Nephron (organoid): ENCODE measurements at regions not wholly inside any gene's neighbourhood (a gene's known extent, or its start where the extent isn't known, plus 50 kb on each side); places are given as distances from the start of the nearest gene placed in this dataset.

Source experiments
- H3K27ac Mint-ChIP-seq, 3 experiments: 2 replicates each; pipeline ENCODE4 v1.8.0; 2020; ENCODE audit warnings: mixed read lengths in 3 of 3, mild to moderate bottlenecking in 2 of 3, moderate library complexity in 1 of 3
- H3K27me3 Mint-ChIP-seq: 2 replicates; pipeline ENCODE4 v1.8.0; 2021; ENCODE audit warnings: low read depth, mild to moderate bottlenecking, moderate library complexity, mixed read lengths
- H3K36me3 Mint-ChIP-seq: 2 replicates; pipeline ENCODE4 v1.8.0; 2020; ENCODE audit warnings: low read depth, mixed read lengths
- H3K4me1 Mint-ChIP-seq: 2 replicates; pipeline ENCODE4 v1.8.0; 2020; ENCODE audit warnings: mixed read lengths
- H3K4me3 Mint-ChIP-seq, 3 experiments: 2 replicates each; pipeline ENCODE4 v1.8.0; 2020; ENCODE audit warnings: mild to moderate bottlenecking in 3 of 3, mixed read lengths in 3 of 3, moderate library complexity in 2 of 3
- H3K9me3 Mint-ChIP-seq: 2 replicates; pipeline ENCODE4 v1.8.0; 2020; ENCODE audit warnings: mixed read lengths
- TF ChIP-seq, protein P1 (sequence below), 3 experiments: fragments of 200-600 bp; sonication (generic); IDR thresholded peaks; one replicate each; pipeline ENCODE4 v1.5.0; 2021; ENCODE audit warnings: antibody characterized with exemption in 3 of 3; ENCODE audit not compliant: unreplicated experiment in 3 of 3

- no peaks in the 10 kb centered on the region for H3K9me3 Mint-ChIP-seq
- H3K4me3 Mint-ChIP-seq, result no peak overlapping the region
- TF ChIP-seq, protein P1, sequence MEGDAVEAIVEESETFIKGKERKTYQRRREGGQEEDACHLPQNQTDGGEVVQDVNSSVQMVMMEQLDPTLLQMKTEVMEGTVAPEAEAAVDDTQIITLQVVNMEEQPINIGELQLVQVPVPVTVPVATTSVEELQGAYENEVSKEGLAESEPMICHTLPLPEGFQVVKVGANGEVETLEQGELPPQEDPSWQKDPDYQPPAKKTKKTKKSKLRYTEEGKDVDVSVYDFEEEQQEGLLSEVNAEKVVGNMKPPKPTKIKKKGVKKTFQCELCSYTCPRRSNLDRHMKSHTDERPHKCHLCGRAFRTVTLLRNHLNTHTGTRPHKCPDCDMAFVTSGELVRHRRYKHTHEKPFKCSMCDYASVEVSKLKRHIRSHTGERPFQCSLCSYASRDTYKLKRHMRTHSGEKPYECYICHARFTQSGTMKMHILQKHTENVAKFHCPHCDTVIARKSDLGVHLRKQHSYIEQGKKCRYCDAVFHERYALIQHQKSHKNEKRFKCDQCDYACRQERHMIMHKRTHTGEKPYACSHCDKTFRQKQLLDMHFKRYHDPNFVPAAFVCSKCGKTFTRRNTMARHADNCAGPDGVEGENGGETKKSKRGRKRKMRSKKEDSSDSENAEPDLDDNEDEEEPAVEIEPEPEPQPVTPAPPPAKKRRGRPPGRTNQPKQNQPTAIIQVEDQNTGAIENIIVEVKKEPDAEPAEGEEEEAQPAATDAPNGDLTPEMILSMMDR (IDR thresholded peaks at IDR 0.05; ENCODE audit: unreplicated experiment in 3 of 3), result no peak
- no peaks in the 10 kb centered on the region for H3K36me3 Mint-ChIP-seq
- peaks cover 4% of the 10 kb centered on the region for H3K27me3 Mint-ChIP-seq
- no peak overlapping the region for H3K27ac Mint-ChIP-seq
- H3K4me1 Mint-ChIP-seq, result no peaks in the 10 kb centered on the region
These were observed 598.1 kb downstream of the SH2D4B start for GRCh38 chr10:81135851-81136250.

DNA sequence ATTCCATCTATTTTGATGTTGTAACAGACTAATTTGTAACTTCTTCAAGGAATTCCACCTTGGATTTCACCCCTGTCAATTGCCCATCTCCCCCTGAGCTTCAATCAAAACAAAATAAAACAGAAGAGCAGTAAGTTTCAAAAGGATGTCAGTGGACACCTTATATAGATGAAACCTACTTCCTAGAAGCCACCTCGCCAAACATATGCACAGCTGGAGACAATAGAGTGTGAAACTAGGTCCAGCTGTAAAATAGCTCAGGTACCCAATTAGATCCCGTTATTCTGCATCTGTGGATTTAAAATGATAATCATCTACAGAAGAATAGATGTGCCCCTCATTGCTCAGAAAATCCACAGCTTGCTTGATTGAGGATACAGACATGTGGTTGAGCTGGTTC is 598.6 kb downstream of the SH2D4B start:
- Mint-ChIP-seq H3K27ac (no peak overlapping the region), H3K9me3 (no peaks in the 10 kb centered on the region), H3K4me3 (no peak overlapping the region), H3K4me1 (no peaks in the 10 kb centered on the region), H3K27me3 (peaks cover 4% of the 10 kb centered on the region), H3K36me3 (no peaks in the 10 kb centered on the region)
- TF ChIP-seq, protein P1 (IDR thresholded peaks at IDR 0.05; ENCODE audit: unreplicated experiment in 3 of 3), result no peak

DNA sequence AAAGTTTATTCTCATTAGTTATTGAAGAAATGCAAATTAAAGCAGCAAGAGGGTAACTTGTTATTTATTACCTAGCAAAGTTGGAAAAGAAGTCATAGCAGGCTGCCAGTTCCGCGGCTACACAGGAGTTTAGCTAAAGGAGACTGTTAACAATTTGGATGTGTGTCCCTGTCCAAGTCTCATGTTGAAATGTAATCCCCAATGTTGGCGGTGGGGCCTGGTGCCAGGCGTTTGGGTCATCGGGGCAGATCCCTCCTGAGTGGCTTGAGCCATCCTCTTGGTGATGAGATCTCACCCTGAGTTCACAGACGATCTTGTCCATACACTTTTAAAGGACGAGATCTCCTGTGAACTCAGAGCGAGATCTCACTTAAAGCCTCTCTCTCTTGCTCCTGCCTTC is 608.3 kb downstream of the SH2D4B start:
- Mint-ChIP-seq H3K9me3 (no peaks in the 10 kb centered on the region), H3K4me3 (no peak overlapping the region), H3K36me3 (no peaks in the 10 kb centered on the region), H3K4me1 (no peaks in the 10 kb centered on the region), H3K27me3 (no peaks in the 10 kb centered on the region), H3K27ac (no peak overlapping the region)
- TF ChIP-seq, protein P1 (IDR thresholded peaks at IDR 0.05; ENCODE audit: unreplicated experiment in 3 of 3), result no peak

GRCh38 chr10:81146436-81146835 is 608.7 kb downstream of the SH2D4B start:
- H3K27ac Mint-ChIP-seq, result no peak overlapping the region

DNA sequence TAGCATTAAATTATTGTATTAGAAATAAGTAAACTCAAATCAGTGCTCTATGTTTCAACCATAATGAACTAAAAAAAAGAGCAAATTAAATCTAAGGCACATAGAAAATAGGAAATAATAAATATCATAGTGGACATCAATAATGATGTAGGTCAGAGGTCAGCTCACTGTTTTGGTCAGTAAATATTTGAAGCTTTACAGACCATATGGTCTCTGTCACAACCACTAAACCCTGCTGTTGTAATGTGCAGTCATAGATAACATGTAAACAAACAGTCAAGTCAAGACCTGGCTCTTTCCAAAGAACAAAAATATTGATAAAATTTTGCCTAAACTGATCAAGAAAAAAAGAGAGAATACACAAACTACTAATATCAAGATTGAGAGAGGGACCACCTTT is 615.0 kb downstream of the SH2D4B start:
- Mint-ChIP-seq H3K27me3 (no peaks in the 10 kb centered on the region), H3K9me3 (no peaks in the 10 kb centered on the region), H3K4me3 (no peak overlapping the region), H3K4me1 (no peaks in the 10 kb centered on the region), H3K36me3 (no peaks in the 10 kb centered on the region), H3K27ac (no peak overlapping the region)
- TF ChIP-seq, protein P1 (IDR thresholded peaks at IDR 0.05; ENCODE audit: unreplicated experiment in 3 of 3), result no peak

More at GRCh38 chr10:81146436-81146835, 608.7 kb downstream of the SH2D4B start:
- H3K9me3 Mint-ChIP-seq, result no peaks in the 10 kb centered on the region
- no peaks in the 10 kb centered on the region for H3K27me3 Mint-ChIP-seq
- no peak overlapping the region for H3K4me3 Mint-ChIP-seq
- no peaks in the 10 kb centered on the region for H3K36me3 Mint-ChIP-seq
- no peaks in the 10 kb centered on the region for H3K4me1 Mint-ChIP-seq
- TF ChIP-seq, protein P1 (IDR thresholded peaks at IDR 0.05; ENCODE audit: unreplicated experiment in 3 of 3), result no peak

DNA sequence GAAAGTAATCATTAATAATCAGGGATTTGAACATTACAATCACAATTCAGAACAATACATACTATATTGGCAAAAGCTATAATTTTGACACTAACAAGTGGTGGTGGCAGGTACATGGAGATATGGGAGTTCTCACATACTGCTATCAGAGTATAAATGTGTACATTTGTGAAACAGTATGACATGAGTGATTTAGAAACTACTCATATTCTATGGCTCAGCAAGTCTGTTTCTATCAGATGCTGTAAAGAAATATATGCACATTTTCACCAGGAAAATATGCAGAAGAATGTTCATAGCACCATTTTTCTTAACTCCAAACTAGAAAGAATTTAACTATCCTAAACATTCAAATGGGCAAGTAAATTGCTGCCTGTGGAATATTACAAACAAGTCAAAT is 620.0 kb downstream of the SH2D4B start:
- no peaks in the 10 kb centered on the region for H3K27me3 Mint-ChIP-seq
- no peaks in the 10 kb centered on the region for H3K4me1 Mint-ChIP-seq
- no peaks in the 10 kb centered on the region for H3K36me3 Mint-ChIP-seq
- TF ChIP-seq, protein P1 (IDR thresholded peaks at IDR 0.05; ENCODE audit: unreplicated experiment in 3 of 3), result no peak
- no peaks in the 10 kb centered on the region for H3K9me3 Mint-ChIP-seq
- no peak overlapping the region for H3K27ac Mint-ChIP-seq
- no peak overlapping the region for H3K4me3 Mint-ChIP-seq
